HuH-7.5 (cell line): ENCODE measurements at regions not wholly inside any gene's neighbourhood (a gene's known extent, or its start where the extent isn't known, plus 50 kb on each side); places are given as distances from the start of the nearest gene placed in this dataset.
"Not testable (repeated sequence)": the region's sequence is repeated elsewhere in the genome, so short reads cannot be mapped to it uniquely, and the experiment has no call there.

Source experiments
- DNase-seq: peaks from one replicate; pipeline ENCODE4 v3.0.0; 2011; ENCODE audit warnings: low spot score

DNA sequence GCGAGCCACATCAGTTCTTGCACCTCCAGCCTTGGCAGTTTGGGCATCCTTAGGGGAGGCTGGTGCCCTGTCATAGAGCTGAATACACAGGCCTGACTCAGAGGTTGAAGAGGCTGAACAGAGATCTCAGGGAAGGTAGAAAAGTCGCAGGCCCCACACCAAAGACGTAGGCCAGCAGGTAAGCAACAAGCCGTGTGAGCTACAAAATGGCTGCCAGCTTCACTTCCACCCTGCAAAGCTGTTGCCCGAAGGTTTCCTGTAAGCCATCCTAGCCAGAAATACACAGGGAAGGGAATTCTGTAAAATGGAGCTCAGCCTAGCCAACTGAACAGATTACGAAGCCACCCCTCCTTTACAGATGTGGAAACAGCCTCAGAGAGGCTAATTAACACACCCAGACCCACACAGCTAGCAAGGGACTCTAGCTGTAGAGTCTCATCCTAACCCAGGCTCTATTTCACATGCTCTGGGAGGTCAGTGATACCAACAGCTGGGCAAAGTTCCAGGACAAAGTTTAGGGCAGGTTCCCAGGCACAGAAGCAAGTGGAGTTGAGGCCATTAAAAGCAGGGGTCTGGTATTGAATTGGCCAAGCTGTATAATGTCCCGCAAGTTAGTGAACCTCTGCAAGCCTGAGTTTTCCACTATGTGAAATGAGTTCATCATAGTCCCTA lies 66.3 kb upstream of the RASGRF1 start:
- no peak for DNase-seq

GRCh38 chr15:79154483-79155135 lies 64.0 kb upstream of the RASGRF1 start:
- no peak for DNase-seq

DNA sequence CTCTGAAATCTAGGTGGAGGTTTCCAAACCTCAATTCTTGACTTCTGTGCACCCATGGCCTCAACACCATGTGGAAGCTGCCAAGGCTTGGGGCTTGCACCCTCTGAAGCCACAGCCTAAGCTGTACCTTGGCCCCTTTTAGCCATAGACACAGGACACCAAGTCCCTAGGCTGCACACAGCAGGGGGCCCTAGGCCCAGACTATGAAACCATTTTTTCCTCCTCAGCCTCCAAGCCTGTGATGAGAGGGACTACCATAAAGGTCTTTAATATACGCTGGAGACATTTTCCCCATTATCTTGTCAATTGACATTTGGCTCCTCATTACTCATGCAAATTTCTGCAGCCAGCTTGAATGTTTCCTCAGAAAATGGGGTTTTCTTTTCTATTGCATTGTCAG lies 53.7 kb upstream of the RASGRF1 start:
- not testable (repeated sequence) for DNase-seq

- DNase-seq, result no peak
Measured at GRCh38 chr15:79140846-79141570, 50.4 kb upstream of the RASGRF1 start.
